ENCODE measurements at regions not wholly inside any gene's neighbourhood (a gene's known extent, or its start where the extent isn't known, plus 50 kb on each side); places are given as distances from the start of the nearest gene placed in this dataset.

- Histone ChIP-seq H3K27me3 (no peaks in the 10 kb centered on the region), H3K36me3 (no peaks in the 10 kb centered on the region), H3K9me3 (no peaks in the 10 kb centered on the region), H3K4me1 (no peaks in the 10 kb centered on the region), H3K4me3 (ENCODE audit: low read depth, low read length) (no peak overlapping the region)
- no peak for TF ChIP-seq CTCF (IDR thresholded peaks at IDR 0.05; ENCODE audit: low read depth, low read length)
- DNase-seq = no peak
Measured at GRCh38 chr18:78445880-78446279, 533.7 kb upstream of the SALL3 start.

GRCh38 chr18:78447211-78447610 is 532.4 kb upstream of the SALL3 start:
- DNase-seq = no peak
- Histone ChIP-seq H3K27me3 (no peaks in the 10 kb centered on the region), H3K4me3 (ENCODE audit: low read depth, low read length) (no peak overlapping the region), H3K4me1 (no peaks in the 10 kb centered on the region), H3K9me3 (no peaks in the 10 kb centered on the region), H3K36me3 (no peaks in the 10 kb centered on the region)
- TF ChIP-seq CTCF (IDR thresholded peaks at IDR 0.05; ENCODE audit: low read depth, low read length) = no peak

DNA sequence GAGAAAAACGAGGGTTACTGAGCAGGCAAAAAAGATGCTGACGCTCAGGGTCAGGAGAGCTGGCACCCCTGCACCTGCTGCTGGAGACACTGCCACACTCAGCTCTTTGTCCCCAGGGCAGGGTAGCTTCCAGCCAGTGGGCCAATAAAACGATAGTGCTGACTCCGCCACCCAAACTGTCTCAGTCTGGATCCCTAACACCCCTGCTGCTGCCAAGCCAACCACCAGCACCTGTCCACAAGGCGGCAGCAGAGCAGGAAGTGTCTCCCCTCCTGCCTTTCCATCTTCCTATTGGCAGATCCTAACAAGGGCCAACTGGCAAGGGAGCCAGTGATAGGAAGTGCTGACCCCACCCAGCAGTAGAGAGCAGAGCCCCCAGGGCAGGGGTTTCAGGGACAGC is 531.5 kb upstream of the SALL3 start:
- DNase-seq = no peak
- no peak for TF ChIP-seq CTCF (IDR thresholded peaks at IDR 0.05; ENCODE audit: low read depth, low read length)

GRCh38 chr18:78448591-78448990 is 531.0 kb upstream of the SALL3 start:
- no peaks in the 10 kb centered on the region for H3K27me3 ChIP-seq
- no peak for DNase-seq
- H3K36me3 ChIP-seq = no peaks in the 10 kb centered on the region
- no peak overlapping the region for H3K4me3 ChIP-seq (ENCODE audit: low read depth, low read length)
- no peaks in the 10 kb centered on the region for H3K4me1 ChIP-seq
- no peaks in the 10 kb centered on the region for H3K9me3 ChIP-seq
- TF ChIP-seq CTCF (IDR thresholded peaks at IDR 0.05; ENCODE audit: low read depth, low read length) = no peak

More for the DNA sequence above, 531.5 kb upstream of the SALL3 start:
- no peaks in the 10 kb centered on the region for H3K27me3 ChIP-seq
- no peaks in the 10 kb centered on the region for H3K36me3 ChIP-seq
- H3K4me3 ChIP-seq (ENCODE audit: low read depth, low read length) = no peak overlapping the region
- H3K9me3 ChIP-seq = no peaks in the 10 kb centered on the region
- H3K4me1 ChIP-seq = no peaks in the 10 kb centered on the region

GRCh38 chr18:78454221-78454620 is 525.4 kb upstream of the SALL3 start:
- H3K36me3 ChIP-seq = no peaks in the 10 kb centered on the region
- TF ChIP-seq CTCF (IDR thresholded peaks at IDR 0.05; ENCODE audit: low read depth, low read length) = no peak
- DNase-seq = no peak
- no peak overlapping the region for H3K4me3 ChIP-seq (ENCODE audit: low read depth, low read length)
- H3K4me1 ChIP-seq = no peaks in the 10 kb centered on the region
- no peaks in the 10 kb centered on the region for H3K9me3 ChIP-seq
- H3K27me3 ChIP-seq = no peaks in the 10 kb centered on the region

DNA sequence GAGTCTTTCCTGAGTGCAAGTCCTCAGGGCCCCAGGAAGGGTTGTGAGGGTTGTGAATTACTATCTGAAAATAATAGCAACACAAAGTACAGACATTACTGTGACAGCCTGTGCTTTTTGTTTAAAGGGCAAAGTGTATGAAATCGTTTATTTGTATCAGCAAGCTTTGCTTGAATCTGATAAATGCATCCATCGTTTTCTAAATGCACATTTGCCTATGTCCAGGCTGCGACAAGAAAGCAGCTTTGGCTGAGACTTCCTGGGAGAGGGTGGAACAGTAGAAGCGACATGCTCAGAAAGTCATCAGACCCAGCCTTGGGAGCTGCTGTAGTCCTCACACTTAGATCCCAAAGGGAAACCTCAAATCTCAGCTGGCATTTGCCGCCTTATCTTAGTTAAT is 524.2 kb upstream of the SALL3 start:
- no peaks in the 10 kb centered on the region for H3K9me3 ChIP-seq
- no peaks in the 10 kb centered on the region for H3K27me3 ChIP-seq
- no peaks in the 10 kb centered on the region for H3K4me1 ChIP-seq
- DNase-seq = no peak
- TF ChIP-seq CTCF (IDR thresholded peaks at IDR 0.05; ENCODE audit: low read depth, low read length) = no peak
- no peak overlapping the region for H3K4me3 ChIP-seq (ENCODE audit: low read depth, low read length)
- no peaks in the 10 kb centered on the region for H3K36me3 ChIP-seq

Measured in BE2C (cell line).